ENCODE measurements at regions not wholly inside any gene's neighbourhood (a gene's known extent, or its start where the extent isn't known, plus 50 kb on each side); places are given as distances from the start of the nearest gene placed in this dataset.
"Not testable (repeated sequence)": the region's sequence is repeated elsewhere in the genome, so short reads cannot be mapped to it uniquely, and the experiment has no call there.

DNA sequence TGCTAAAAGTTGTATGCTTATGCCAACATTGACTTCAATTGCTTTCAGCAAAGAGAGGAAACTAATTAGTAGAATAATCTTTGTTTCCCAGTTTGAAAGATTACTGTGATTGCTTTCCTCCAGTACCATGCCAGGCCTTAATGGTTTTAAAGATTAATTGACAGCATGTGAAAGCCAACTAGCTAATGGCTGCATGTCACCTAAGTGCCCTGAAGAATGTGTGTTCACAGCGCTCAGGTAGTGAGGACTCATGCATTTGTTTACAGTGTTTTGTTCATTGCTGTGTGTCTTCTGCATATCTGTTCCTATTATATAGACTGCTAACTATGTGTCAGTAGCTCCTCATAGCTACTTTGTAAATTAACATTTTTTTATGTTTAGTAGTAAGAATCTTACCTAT lies 335.6 kb downstream of the LRRIQ3 start:
- H3K27ac ChIP-seq, result no peak overlapping the region
- TF ChIP-seq CTCF (IDR thresholded peaks at IDR 0.05) (no peak), ZFX (IDR thresholded peaks at IDR 0.05; ENCODE audit: borderline replicate concordance) (no peak)

DNA sequence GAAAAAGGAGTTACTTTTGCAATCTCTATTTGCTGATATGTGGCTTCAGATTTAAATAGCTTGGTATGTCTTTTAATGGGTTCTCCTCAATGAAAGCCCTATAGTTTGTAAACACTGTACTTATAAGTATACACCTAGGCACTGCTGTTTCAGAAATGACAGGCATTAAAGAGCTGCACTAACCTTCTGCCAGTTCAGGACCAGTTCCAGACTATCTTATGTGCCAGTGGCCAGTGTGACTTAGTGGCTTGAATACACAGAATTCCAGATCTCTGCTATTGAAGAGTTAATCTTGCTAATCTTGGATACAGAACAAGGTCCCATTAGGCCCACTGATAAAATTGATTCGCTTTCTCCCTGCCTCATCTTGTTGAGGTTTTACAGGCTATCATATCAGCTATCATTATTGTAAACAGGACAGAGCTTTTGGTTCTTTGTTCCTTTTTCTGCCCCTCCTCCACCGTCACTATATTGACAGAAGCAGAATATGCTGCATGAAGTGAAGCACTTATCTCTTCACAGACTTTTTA lies 337.5 kb downstream of the LRRIQ3 start:
- TF ChIP-seq CTCF (IDR thresholded peaks at IDR 0.05) (no peak), ZFX (IDR thresholded peaks at IDR 0.05; ENCODE audit: borderline replicate concordance) (no peak)
- no peak overlapping the region for H3K27ac ChIP-seq

GRCh38 chr1:73859227-73859626 lies 338.7 kb downstream of the LRRIQ3 start:
- H3K27ac ChIP-seq, result no peak overlapping the region
- no peak for TF ChIP-seq CTCF (IDR thresholded peaks at IDR 0.05)

GRCh38 chr1:73854527-73854926 lies 343.4 kb downstream of the LRRIQ3 start:
- no peak overlapping the region for H3K27ac ChIP-seq
- TF ChIP-seq CTCF (IDR thresholded peaks at IDR 0.05), result no peak
- no peak for TF ChIP-seq ZFX (IDR thresholded peaks at IDR 0.05; ENCODE audit: borderline replicate concordance)

- no peak for TF ChIP-seq CTCF (IDR thresholded peaks at IDR 0.05)
- TF ChIP-seq ZFX (IDR thresholded peaks at IDR 0.05; ENCODE audit: borderline replicate concordance), result no peak
- H3K27ac ChIP-seq, result no peak overlapping the region
Measured at GRCh38 chr1:73842436-73842835, 355.5 kb downstream of the LRRIQ3 start.

DNA sequence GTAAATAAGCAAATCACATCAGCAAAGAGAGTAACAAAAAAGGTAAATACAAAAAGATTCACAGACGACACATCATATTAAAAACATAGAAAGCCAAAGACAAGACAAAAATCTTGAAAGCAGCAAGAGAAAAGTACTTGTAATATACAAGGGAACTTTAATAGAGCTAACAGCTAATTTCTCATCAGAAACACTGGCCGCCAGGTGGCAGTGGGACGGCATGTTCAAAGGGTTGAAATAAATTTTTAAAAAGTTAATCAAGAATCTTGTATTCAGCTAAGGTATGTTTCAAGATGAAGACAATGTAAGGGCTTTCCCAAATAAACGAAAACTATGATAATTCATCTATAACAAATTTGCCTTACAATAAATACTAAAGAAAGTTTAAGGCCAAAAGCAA lies 358.1 kb downstream of the LRRIQ3 start:
- peak; percentile 80 for TF ChIP-seq CTCF (IDR thresholded peaks at IDR 0.05)
- no peak for TF ChIP-seq ZFX (IDR thresholded peaks at IDR 0.05; ENCODE audit: borderline replicate concordance)
- H3K27ac ChIP-seq, result no peak overlapping the region

DNA sequence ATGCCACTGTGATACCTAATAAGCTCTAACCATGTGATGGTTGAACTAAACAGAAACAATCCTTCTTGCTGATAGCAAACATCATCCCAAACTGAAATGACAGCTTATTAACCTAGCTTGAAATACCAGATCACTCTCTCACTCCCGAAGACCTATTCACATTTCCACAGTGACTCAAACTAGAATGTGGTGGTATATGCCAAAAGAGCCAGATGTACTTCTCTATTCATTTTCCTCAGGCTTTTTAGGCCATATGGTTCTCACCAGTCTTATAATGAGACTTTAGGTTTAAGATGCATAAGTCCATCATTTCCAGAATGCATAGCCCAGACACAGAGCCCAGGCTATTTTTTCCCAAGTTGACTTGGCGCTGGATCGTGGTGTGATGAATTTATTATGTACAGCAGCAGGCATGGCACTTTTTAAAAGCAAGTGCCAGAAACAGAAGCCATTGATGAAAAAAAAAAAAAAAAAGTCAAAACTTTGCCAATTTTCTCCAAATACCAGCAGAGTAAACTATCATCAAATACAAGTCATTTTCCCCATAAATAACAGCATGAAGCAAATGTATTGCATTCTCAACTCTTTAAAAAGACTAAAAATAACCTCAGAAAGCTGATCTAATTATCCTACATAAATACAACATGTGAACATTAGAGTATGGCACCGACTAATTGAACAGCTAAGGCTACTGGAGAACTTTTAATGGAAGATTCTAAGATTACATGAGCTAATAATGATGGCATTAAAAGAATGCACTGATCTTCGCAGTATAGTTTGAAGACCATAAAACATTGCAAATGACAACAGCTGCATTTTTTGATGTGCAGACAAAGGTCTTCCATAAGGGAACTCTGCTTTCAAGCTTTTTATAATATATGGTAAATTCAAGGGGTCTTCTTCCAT lies 365.4 kb downstream of the LRRIQ3 start:
- no peak for TF ChIP-seq CTCF (IDR thresholded peaks at IDR 0.05)
- no peak overlapping the region for H3K27ac ChIP-seq

GRCh38 chr1:73827283-73827682 lies 370.7 kb downstream of the LRRIQ3 start:
- not testable (repeated sequence) for H3K27ac ChIP-seq

Measured in 22Rv1 (cell line).